Ascending aorta (tissue), 2 donors: ENCODE measurements at regions not wholly inside any gene's neighbourhood (a gene's known extent, or its start where the extent isn't known, plus 50 kb on each side); places are given as distances from the start of the nearest gene placed in this dataset.
"Not testable (repeated sequence)": the region's sequence is repeated elsewhere in the genome, so short reads cannot be mapped to it uniquely, and the experiment has no call there.

ENCODE experiments used
- DNase-seq, 2 donors: peaks; one replicate each; pipeline ENCODE4 v3.0.0-alpha.2; 2019; ENCODE audit warnings: low spot score in 2 of 2
- H3K27ac ChIP-seq, 2 donors: fragments of 200-600 bp; sonication (generic); one replicate each; pipeline ENCODE4 v1.5.1; 2016 to 2017; ENCODE audit warnings: mild to moderate bottlenecking in 1 of 2
- H3K27me3 ChIP-seq: fragments of 200-600 bp; sonication (generic); one replicate; pipeline ENCODE4 v1.5.1; 2017
- H3K36me3 ChIP-seq, 2 donors: fragments of 200-600 bp; sonication (generic); one replicate each; pipeline ENCODE4 v1.5.1; 2016
- H3K4me1 ChIP-seq, 2 donors: fragments of 200-600 bp; sonication (generic); one replicate each; pipeline ENCODE4 v1.5.1; 2016 to 2017; ENCODE audit warnings: mild to moderate bottlenecking in 1 of 2
- H3K4me3 ChIP-seq, 2 donors: fragments of 200-600 bp; sonication (generic); one replicate each; pipeline ENCODE4 v1.5.1; 2016 to 2017; ENCODE audit warnings: mild to moderate bottlenecking in 1 of 2
- H3K9me3 ChIP-seq, 2 donors: fragments of 200-600 bp; sonication (generic); one replicate each; pipeline ENCODE4 v1.5.1; 2016
- intact Hi-C: fragments of 100-400 bp; cut with DNase I; formaldehyde crosslinking; loops from one replicate; pipeline ENCODE4 v1.15.1; 2023
- TF ChIP-seq, protein P1 (sequence below), 3 experiments: fragments of 200-600 bp in 2 of 3; fragments of 450-650 bp in 1 of 3; sonication (generic) in 2 of 3; IDR thresholded peaks; one replicate each; pipeline ENCODE4 v1.5.1; 2016 to 2019; ENCODE audit warnings: antibody characterized with exemption in 3 of 3, mild to moderate bottlenecking in 1 of 3, moderate library complexity in 1 of 3

DNA sequence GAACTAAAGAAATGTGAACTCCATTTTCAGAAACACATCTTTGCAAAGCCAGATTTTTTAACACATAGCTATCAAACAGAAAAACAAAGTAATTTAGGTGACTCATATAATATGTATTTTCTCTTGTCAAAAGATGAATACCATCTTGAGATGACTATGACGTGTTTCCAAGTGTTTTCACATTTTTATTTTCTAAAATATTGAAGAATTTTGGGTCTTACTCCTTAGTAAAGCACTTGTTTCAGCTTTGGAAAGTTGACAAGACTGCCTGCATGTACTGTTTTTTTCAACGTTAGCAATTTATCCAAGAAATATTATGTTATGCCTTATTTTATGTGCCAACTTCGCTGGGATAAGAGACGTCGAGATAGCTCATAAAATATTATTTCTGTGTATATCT, 733.9 kb upstream of the EPHA5 start:
- DNase-seq = no peak
- Histone ChIP-seq H3K9me3 (no peaks in the 10 kb centered on the region), H3K4me1 (no peaks in the 10 kb centered on the region), H3K4me3 (no peak overlapping the region), H3K36me3 (no peaks in the 10 kb centered on the region), H3K27me3 (no peaks in the 10 kb centered on the region), H3K27ac (no peak overlapping the region)
- intact Hi-C loops = no loop called here
- TF ChIP-seq, protein P1, sequence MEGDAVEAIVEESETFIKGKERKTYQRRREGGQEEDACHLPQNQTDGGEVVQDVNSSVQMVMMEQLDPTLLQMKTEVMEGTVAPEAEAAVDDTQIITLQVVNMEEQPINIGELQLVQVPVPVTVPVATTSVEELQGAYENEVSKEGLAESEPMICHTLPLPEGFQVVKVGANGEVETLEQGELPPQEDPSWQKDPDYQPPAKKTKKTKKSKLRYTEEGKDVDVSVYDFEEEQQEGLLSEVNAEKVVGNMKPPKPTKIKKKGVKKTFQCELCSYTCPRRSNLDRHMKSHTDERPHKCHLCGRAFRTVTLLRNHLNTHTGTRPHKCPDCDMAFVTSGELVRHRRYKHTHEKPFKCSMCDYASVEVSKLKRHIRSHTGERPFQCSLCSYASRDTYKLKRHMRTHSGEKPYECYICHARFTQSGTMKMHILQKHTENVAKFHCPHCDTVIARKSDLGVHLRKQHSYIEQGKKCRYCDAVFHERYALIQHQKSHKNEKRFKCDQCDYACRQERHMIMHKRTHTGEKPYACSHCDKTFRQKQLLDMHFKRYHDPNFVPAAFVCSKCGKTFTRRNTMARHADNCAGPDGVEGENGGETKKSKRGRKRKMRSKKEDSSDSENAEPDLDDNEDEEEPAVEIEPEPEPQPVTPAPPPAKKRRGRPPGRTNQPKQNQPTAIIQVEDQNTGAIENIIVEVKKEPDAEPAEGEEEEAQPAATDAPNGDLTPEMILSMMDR (IDR thresholded peaks at IDR 0.05) = no peak

DNA sequence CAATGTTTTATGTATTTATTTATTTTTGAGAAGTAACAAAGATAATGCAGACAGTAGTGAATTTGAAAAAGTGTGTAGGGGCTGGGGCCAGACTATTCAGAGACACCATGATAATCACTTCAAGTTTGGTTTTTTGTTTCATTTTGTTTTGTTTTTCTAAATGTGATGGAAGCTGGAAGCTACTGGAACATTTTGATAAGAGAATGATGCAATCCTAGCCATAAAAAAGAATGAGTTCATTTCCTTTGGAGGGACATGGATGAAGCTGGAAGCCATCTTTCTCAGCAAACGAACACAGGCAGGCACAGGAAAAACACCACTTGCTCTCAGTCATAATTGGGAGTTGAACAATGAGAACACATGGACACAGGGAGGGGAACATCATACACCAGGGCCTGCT, 706.6 kb upstream of the EPHA5 start:
- no peaks in the 10 kb centered on the region for H3K4me1 ChIP-seq
- H3K36me3 ChIP-seq = no peaks in the 10 kb centered on the region
- H3K27me3 ChIP-seq = no peaks in the 10 kb centered on the region
- TF ChIP-seq, protein P1 (IDR thresholded peaks at IDR 0.05) = no peak
- no peaks in the 10 kb centered on the region for H3K9me3 ChIP-seq
- no peak for DNase-seq
- no peak overlapping the region for H3K27ac ChIP-seq
- intact Hi-C loops = no loop called here
- no peak overlapping the region for H3K4me3 ChIP-seq

DNA sequence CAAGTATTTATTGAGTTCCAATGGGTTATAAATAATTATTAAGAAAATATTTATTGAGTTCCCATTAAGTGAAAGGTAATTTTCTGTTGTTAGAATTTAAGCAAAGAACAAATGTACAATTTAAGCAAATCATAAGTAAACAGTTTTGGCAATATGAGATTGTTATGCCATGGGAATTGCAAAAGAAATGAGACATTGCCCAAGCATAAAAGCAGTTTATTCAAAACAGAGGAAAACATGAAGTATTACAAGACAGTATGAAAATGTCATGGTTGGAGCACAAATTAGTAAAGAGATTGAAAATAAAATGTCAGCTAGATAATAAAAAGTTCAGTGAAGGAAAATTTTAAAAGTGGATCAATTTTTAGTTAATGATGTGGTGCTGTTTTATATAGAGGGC, 706.1 kb upstream of the EPHA5 start:
- Histone ChIP-seq H3K4me1 (no peaks in the 10 kb centered on the region), H3K4me3 (no peak overlapping the region), H3K27me3 (no peaks in the 10 kb centered on the region), H3K36me3 (no peaks in the 10 kb centered on the region), H3K27ac (no peak overlapping the region), H3K9me3 (no peaks in the 10 kb centered on the region)
- DNase-seq = no peak
- intact Hi-C loops = no loop called here
- TF ChIP-seq, protein P1 (IDR thresholded peaks at IDR 0.05) = no peak

DNA sequence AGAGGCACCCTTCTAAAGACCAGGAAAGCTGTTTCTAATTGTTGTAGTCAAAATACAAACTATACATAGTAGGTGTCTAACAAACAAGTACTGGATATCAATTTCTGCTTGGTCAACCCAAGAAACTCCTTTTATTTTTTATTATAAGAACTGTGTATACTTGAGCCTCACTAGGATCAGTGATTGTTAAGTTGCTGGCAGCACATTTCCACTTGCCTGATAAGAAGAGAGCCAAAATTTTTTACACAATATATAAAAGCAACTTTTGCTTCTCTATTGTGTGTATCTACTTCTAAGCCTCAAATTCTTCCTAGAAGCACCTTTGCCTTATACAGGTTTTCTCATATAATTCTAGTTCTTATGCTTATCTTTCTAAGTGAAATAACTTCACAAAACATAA, 703.0 kb upstream of the EPHA5 start:
- TF ChIP-seq, protein P1 (IDR thresholded peaks at IDR 0.05) = no peak
- no peak for DNase-seq
- H3K4me3 ChIP-seq = no peak overlapping the region
- no peaks in the 10 kb centered on the region for H3K9me3 ChIP-seq
- H3K27me3 ChIP-seq = no peaks in the 10 kb centered on the region
- intact Hi-C loops = no loop called here
- no peaks in the 10 kb centered on the region for H3K4me1 ChIP-seq
- no peaks in the 10 kb centered on the region for H3K36me3 ChIP-seq
- no peak overlapping the region for H3K27ac ChIP-seq

DNA sequence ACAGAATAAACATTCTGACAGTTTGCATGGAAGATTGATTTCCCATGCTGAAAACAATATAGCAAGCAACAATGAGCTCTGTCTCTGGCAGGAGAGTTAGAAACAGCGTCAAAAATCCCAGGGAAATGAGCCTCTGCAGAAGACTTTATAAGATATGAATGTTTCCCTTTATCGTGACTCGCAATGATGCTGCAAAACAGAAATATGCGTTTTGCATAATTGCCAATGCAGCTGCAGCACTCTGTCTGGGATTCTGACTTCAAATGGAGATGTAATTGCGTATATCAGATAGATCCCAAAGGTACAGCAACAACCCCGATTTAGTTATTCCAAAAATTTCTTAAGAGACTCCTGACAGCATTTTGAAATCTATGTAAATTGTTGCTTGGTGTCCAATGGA, 702.4 kb upstream of the EPHA5 start:
- H3K36me3 ChIP-seq = no peaks in the 10 kb centered on the region
- no peaks in the 10 kb centered on the region for H3K4me1 ChIP-seq
- DNase-seq = no peak
- H3K27me3 ChIP-seq = no peaks in the 10 kb centered on the region
- H3K27ac ChIP-seq = no peak overlapping the region
- TF ChIP-seq, protein P1 (IDR thresholded peaks at IDR 0.05) = no peak
- no peak overlapping the region for H3K4me3 ChIP-seq
- H3K9me3 ChIP-seq = no peaks in the 10 kb centered on the region
- intact Hi-C loops = no loop called here

DNA sequence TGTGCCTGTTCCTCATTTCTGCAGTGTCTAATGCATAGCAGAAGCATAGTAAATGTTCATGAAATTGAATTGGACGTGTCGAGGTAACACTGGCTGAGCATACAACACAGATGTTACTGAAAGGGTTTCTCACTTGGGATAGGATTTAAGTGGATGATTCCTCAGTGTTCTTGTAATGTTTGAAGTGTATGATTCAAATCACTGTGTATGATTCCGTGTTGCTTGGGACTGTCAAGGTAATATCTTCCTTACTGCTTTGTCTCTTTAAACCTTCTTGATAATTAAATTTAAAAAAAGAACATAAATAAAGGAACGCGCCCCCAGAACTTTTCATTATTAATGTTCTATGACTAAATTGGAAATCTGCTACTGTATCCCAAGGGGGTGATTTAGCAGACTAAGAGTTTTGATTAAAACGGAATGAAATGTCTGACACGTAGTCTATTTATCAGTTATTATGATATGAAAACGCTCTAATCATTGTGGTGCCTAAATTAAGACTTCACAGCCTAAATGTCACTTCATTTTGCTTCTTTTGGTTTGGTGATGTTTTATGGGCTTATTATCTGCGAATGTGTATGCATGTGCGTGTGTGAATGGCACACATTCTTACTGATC, 696.9 kb upstream of the EPHA5 start:
- intact Hi-C loops = no loop called here
- H3K4me3 ChIP-seq = no peak overlapping the region
- no peaks in the 10 kb centered on the region for H3K9me3 ChIP-seq
- H3K27ac ChIP-seq = no peak overlapping the region
- no peak for DNase-seq
- no peaks in the 10 kb centered on the region for H3K27me3 ChIP-seq
- TF ChIP-seq, protein P1 (IDR thresholded peaks at IDR 0.05) = no peak
- no peaks in the 10 kb centered on the region for H3K4me1 ChIP-seq
- H3K36me3 ChIP-seq = no peaks in the 10 kb centered on the region

DNA sequence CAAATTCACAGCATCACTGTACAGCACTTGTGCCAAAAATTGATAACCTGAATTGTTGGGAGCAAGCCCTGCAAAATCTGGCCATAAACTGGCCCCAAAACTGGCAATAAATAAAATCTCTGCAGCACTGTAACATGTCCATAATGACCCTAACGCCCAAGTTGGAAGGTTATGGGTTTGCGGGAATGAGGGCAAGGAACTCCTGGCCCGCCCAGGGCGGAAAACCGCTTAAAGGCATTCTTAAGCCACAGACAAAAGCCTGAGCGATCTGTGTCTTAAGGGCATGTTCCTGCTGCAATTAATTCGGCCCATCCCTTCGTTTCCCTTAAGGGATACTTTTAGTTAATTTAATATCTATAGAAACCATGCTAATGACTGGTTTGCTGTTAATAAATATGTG, 690.1 kb upstream of the EPHA5 start:
- H3K27ac ChIP-seq, H3K4me1 ChIP-seq, intact Hi-C loops, DNase-seq, H3K36me3 ChIP-seq, H3K4me3 ChIP-seq, H3K27me3 ChIP-seq, H3K9me3 ChIP-seq: not testable (repeated sequence)
